ENCODE measurements at regions not wholly inside any gene's neighbourhood (a gene's known extent, or its start where the extent isn't known, plus 50 kb on each side); places are given as distances from the start of the nearest gene placed in this dataset.
"Not testable (repeated sequence)": the region's sequence is repeated elsewhere in the genome, so short reads cannot be mapped to it uniquely, and the experiment has no call there.

DNA sequence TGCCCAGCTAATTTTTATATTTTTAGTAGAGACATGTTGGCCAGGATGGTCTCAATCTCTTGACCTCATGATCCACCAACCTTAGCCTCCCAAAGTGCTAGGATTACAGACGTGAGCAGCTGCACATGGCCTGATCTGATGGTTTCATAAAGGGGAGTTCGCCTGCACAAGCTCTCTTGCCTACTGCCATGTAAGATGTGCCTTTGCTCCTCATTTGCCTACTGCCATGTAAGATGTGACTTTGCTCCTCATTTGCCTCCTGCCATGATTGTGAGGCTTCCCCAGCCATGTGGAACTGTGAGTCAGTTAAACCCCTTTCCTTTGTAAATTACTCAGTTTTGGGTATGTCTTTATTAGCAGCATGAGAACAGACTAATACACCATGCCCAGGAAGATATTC is 119.6 kb downstream of the TMEM17 start:
- DNase-seq; H3K9me3 ChIP-seq (ENCODE audit: control insufficient read depth, low read length); ATAC-seq (ENCODE audit: low FRiP score); H3K27me3 ChIP-seq (ENCODE audit: control insufficient read depth in 1 of 2, insufficient read depth in 2 of 2, low read length in 1 of 2); intact Hi-C loops (cut with DNase I); H3K4me1 ChIP-seq (ENCODE audit: control insufficient read depth in 1 of 2, insufficient read depth in 2 of 2, low read length in 2 of 2); H3K36me3 ChIP-seq (ENCODE audit: control insufficient read depth in 1 of 2, insufficient read depth in 2 of 2, low read length in 1 of 2); H3K27ac ChIP-seq (ENCODE audit: low read depth in 1 of 2, low read length in 2 of 2); H3K4me3 ChIP-seq (ENCODE audit: low read length in 2 of 2): not testable (repeated sequence)
- 96% methylated on average over 2 of the region's 2 CpGs for WGBS, 2 donors

DNA sequence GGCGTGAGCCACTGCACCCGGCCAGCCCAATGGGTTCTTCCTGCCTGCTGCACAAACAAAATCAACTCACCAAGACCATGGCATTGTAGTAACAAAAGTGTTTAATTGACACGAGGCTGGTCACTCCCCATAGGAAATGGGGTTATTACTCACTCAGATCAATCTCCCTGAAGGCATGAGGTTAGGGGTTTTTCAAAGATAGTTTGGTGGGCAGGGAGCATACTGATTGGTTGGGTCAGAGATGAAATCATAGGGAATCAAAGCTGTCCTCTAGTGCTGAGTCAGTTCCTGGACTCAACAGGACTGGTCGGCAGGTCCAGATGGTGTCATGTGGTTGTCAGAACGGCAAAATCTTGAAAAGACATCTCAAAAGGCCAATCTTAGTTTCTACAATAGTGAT is 122.1 kb downstream of the TMEM17 start:
- Histone ChIP-seq H3K27me3 (ENCODE audit: control insufficient read depth in 1 of 2, insufficient read depth in 2 of 2, low read length in 1 of 2) (no peaks in the 10 kb centered on the region), H3K9me3 (ENCODE audit: control insufficient read depth, low read length) (no peaks in the 10 kb centered on the region), H3K4me3 (ENCODE audit: low read length in 2 of 2) (no peak overlapping the region), H3K36me3 (ENCODE audit: control insufficient read depth in 1 of 2, insufficient read depth in 2 of 2, low read length in 1 of 2) (no peaks in the 10 kb centered on the region), H3K4me1 (ENCODE audit: control insufficient read depth in 1 of 2, insufficient read depth in 2 of 2, low read length in 2 of 2) (no peaks in the 10 kb centered on the region), H3K27ac (ENCODE audit: low read depth in 1 of 2, low read length in 2 of 2) (no peak overlapping the region)
- ATAC-seq (ENCODE audit: low FRiP score) (no peak), DNase-seq (no peak)
- 83 to 90% methylated on average over 5 of the region's 5 CpGs for WGBS, 2 donors
- intact Hi-C loops (cut with DNase I), result no loop called here

GRCh38 chr2:62382757-62383156 is 123.2 kb downstream of the TMEM17 start:
- ATAC-seq (ENCODE audit: low FRiP score), result no peak
- H3K4me1 ChIP-seq (ENCODE audit: control insufficient read depth in 1 of 2, insufficient read depth in 2 of 2, low read length in 2 of 2), result no peaks in the 10 kb centered on the region
- no peaks in the 10 kb centered on the region for H3K36me3 ChIP-seq (ENCODE audit: control insufficient read depth in 1 of 2, insufficient read depth in 2 of 2, low read length in 1 of 2)
- intact Hi-C loops (cut with DNase I), result no loop called here
- DNase-seq, result no peak
- WGBS, 2 donors, result 69 to 70% methylated on average over 2 of the region's 2 CpGs
- no peaks in the 10 kb centered on the region for H3K9me3 ChIP-seq (ENCODE audit: control insufficient read depth, low read length)
- no peak overlapping the region for H3K27ac ChIP-seq (ENCODE audit: low read depth in 1 of 2, low read length in 2 of 2)
- H3K27me3 ChIP-seq (ENCODE audit: control insufficient read depth in 1 of 2, insufficient read depth in 2 of 2, low read length in 1 of 2), result no peaks in the 10 kb centered on the region
- no peak overlapping the region for H3K4me3 ChIP-seq (ENCODE audit: low read length in 2 of 2)

- H3K36me3 ChIP-seq (ENCODE audit: control insufficient read depth in 1 of 2, insufficient read depth in 2 of 2, low read length in 1 of 2), result no peaks in the 10 kb centered on the region
- no peak overlapping the region for H3K27ac ChIP-seq (ENCODE audit: low read depth in 1 of 2, low read length in 2 of 2)
- H3K27me3 ChIP-seq (ENCODE audit: control insufficient read depth in 1 of 2, insufficient read depth in 2 of 2, low read length in 1 of 2), result no peaks in the 10 kb centered on the region
- 52 to 64% methylated on average over 2 of the region's 2 CpGs for WGBS, 2 donors
- no peaks in the 10 kb centered on the region for H3K9me3 ChIP-seq (ENCODE audit: control insufficient read depth, low read length)
- no peaks in the 10 kb centered on the region for H3K4me1 ChIP-seq (ENCODE audit: control insufficient read depth in 1 of 2, insufficient read depth in 2 of 2, low read length in 2 of 2)
- no peak overlapping the region for H3K4me3 ChIP-seq (ENCODE audit: low read length in 2 of 2)
- ATAC-seq (ENCODE audit: low FRiP score) (no peak), DNase-seq (no peak)
- intact Hi-C loops (cut with DNase I), result no loop called here
Measured at GRCh38 chr2:62382122-62382521, 123.9 kb downstream of the TMEM17 start.

- intact Hi-C loops (cut with DNase I), result no loop called here
Measured at GRCh38 chr2:62381656-62382055, 124.3 kb downstream of the TMEM17 start.

GRCh38 chr2:62379566-62379965 is 126.4 kb downstream of the TMEM17 start:
- DNase-seq, result no peak
- Histone ChIP-seq H3K4me1 (ENCODE audit: control insufficient read depth in 1 of 2, insufficient read depth in 2 of 2, low read length in 2 of 2) (no peaks in the 10 kb centered on the region), H3K27me3 (ENCODE audit: control insufficient read depth in 1 of 2, insufficient read depth in 2 of 2, low read length in 1 of 2) (no peaks in the 10 kb centered on the region), H3K4me3 (ENCODE audit: low read length in 2 of 2) (no peak overlapping the region), H3K9me3 (ENCODE audit: control insufficient read depth, low read length) (no peaks in the 10 kb centered on the region), H3K27ac (ENCODE audit: low read depth in 1 of 2, low read length in 2 of 2) (no peak overlapping the region), H3K36me3 (ENCODE audit: control insufficient read depth in 1 of 2, insufficient read depth in 2 of 2, low read length in 1 of 2) (no peaks in the 10 kb centered on the region)
- intact Hi-C loops (cut with DNase I), result no loop called here
- ATAC-seq (ENCODE audit: low FRiP score), result no peak
- WGBS, 2 donors, result 63 to 64% methylated on average over 2 of the region's 2 CpGs

More at GRCh38 chr2:62381656-62382055, 124.3 kb downstream of the TMEM17 start:
- ATAC-seq (ENCODE audit: low FRiP score) (no peak), DNase-seq (no peak)
- WGBS, 2 donors, result 82 to 85% methylated on average over 1 of the region's 1 CpG
- H3K27me3 ChIP-seq (ENCODE audit: control insufficient read depth in 1 of 2, insufficient read depth in 2 of 2, low read length in 1 of 2), result no peaks in the 10 kb centered on the region
- no peaks in the 10 kb centered on the region for H3K9me3 ChIP-seq (ENCODE audit: control insufficient read depth, low read length)
- H3K4me3 ChIP-seq (ENCODE audit: low read length in 2 of 2), result no peak overlapping the region
- H3K4me1 ChIP-seq (ENCODE audit: control insufficient read depth in 1 of 2, insufficient read depth in 2 of 2, low read length in 2 of 2), result no peaks in the 10 kb centered on the region
- no peak overlapping the region for H3K27ac ChIP-seq (ENCODE audit: low read depth in 1 of 2, low read length in 2 of 2)
- H3K36me3 ChIP-seq (ENCODE audit: control insufficient read depth in 1 of 2, insufficient read depth in 2 of 2, low read length in 1 of 2), result no peaks in the 10 kb centered on the region

DNA sequence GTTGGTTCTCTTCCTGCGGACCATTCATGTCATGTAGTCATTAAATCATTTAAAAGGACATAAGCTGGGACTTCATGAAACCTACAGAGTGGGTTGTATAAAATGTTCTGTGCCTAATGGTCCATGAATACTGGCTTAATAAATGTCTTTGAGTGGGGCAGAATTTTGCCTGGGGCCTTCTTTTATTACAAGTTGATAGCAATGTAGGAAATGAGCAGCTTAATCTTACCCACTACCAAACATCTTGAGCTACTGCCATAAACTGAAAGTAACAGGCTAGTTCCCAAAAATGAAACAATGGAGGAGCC is 130.9 kb downstream of the TMEM17 start:
- Histone ChIP-seq H3K9me3 (ENCODE audit: control insufficient read depth, low read length) (peaks cover 4% of the 10 kb centered on the region), H3K4me1 (ENCODE audit: control insufficient read depth in 1 of 2, insufficient read depth in 2 of 2, low read length in 2 of 2) (no peaks in the 10 kb centered on the region), H3K27ac (ENCODE audit: low read depth in 1 of 2, low read length in 2 of 2) (no peak overlapping the region), H3K36me3 (ENCODE audit: control insufficient read depth in 1 of 2, insufficient read depth in 2 of 2, low read length in 1 of 2) (no peaks in the 10 kb centered on the region), H3K4me3 (ENCODE audit: low read length in 2 of 2) (no peak overlapping the region), H3K27me3 (ENCODE audit: control insufficient read depth in 1 of 2, insufficient read depth in 2 of 2, low read length in 1 of 2) (no peaks in the 10 kb centered on the region)
- ATAC-seq (ENCODE audit: low FRiP score), result no peak
- WGBS, 2 donors, result 97 to 99% methylated on average over 1 of the region's 1 CpG
- intact Hi-C loops (cut with DNase I), result no loop called here
- DNase-seq, result no peak

- Histone ChIP-seq H3K9me3 (ENCODE audit: control insufficient read depth, low read length) (peaks cover 4% of the 10 kb centered on the region), H3K27ac (ENCODE audit: low read depth in 1 of 2, low read length in 2 of 2) (no peak overlapping the region), H3K27me3 (ENCODE audit: control insufficient read depth in 1 of 2, insufficient read depth in 2 of 2, low read length in 1 of 2) (no peaks in the 10 kb centered on the region), H3K4me3 (ENCODE audit: low read length in 2 of 2) (no peak overlapping the region), H3K4me1 (ENCODE audit: control insufficient read depth in 1 of 2, insufficient read depth in 2 of 2, low read length in 2 of 2) (no peaks in the 10 kb centered on the region), H3K36me3 (ENCODE audit: control insufficient read depth in 1 of 2, insufficient read depth in 2 of 2, low read length in 1 of 2) (no peaks in the 10 kb centered on the region)
- DNase-seq, result no peak
- no peak for ATAC-seq (ENCODE audit: low FRiP score)
- intact Hi-C loops (cut with DNase I), result no loop called here
Measured at GRCh38 chr2:62374301-62375112, 131.5 kb downstream of the TMEM17 start.

- Histone ChIP-seq H3K4me3 (ENCODE audit: low read length in 2 of 2) (no peak overlapping the region), H3K27ac (ENCODE audit: low read depth in 1 of 2, low read length in 2 of 2) (no peak overlapping the region), H3K4me1 (ENCODE audit: control insufficient read depth in 1 of 2, insufficient read depth in 2 of 2, low read length in 2 of 2) (no peaks in the 10 kb centered on the region), H3K9me3 (ENCODE audit: control insufficient read depth, low read length) (peaks cover 4% of the 10 kb centered on the region), H3K36me3 (ENCODE audit: control insufficient read depth in 1 of 2, insufficient read depth in 2 of 2, low read length in 1 of 2) (no peaks in the 10 kb centered on the region), H3K27me3 (ENCODE audit: control insufficient read depth in 1 of 2, insufficient read depth in 2 of 2, low read length in 1 of 2) (no peaks in the 10 kb centered on the region)
- DNase-seq (no peak), ATAC-seq (ENCODE audit: low FRiP score) (no peak)
- intact Hi-C loops (cut with DNase I), result no loop called here
- 98 to 100% methylated on average over 7 of the region's 7 CpGs for WGBS, 2 donors
Measured at GRCh38 chr2:62372824-62373223, 133.2 kb downstream of the TMEM17 start.
